Naive thymus-derived CD4-positive, alpha-beta T cell (primary cell): ENCODE measurements at regions not wholly inside any gene's neighbourhood (a gene's known extent, or its start where the extent isn't known, plus 50 kb on each side); places are given as distances from the start of the nearest gene placed in this dataset.

ENCODE experiments used
- ATAC-seq: fragments of 150-1000 bp; cut with Tn5 transposase; 2 replicates; pipeline ENCODE4 v1.10.0; 2021; ENCODE audit warnings: mild to moderate bottlenecking, moderate library complexity
- CTCF ChIA-PET: fragments of 350-600 bp; sonication (Branson Sonifier 250); formaldehyde crosslinking; loops from one replicate; lab custom pipeline; 2021; ENCODE audit warnings: antibody characterized with exemption; lab: Charles Lee
- POLR2A ChIA-PET: fragments of 350-600 bp; sonication (Branson Sonifier 250); formaldehyde crosslinking; loops from one replicate; lab custom pipeline; 2021; ENCODE audit warnings: antibody characterized with exemption, inconsistent platforms; lab: Charles Lee
- DNase-seq, 9 donors: peaks; one replicate each; pipeline versions ENCODE4 v3.0.0 to v3.0.0-alpha.2; 2020 to 2022; ENCODE audit warnings: mixed read lengths in 1 of 9
- H3K27ac ChIP-seq: one replicate; pipeline ENCODE4 v1.7.0; 2013; ENCODE audit warnings: mild to moderate bottlenecking, low read depth, low read length, moderate library complexity
- H3K27me3 ChIP-seq, 2 donors: one replicate each; pipeline ENCODE4 v1.7.0; 2013; ENCODE audit warnings: low read length in 2 of 2, mild to moderate bottlenecking in 2 of 2, moderate library complexity in 2 of 2; ENCODE audit not compliant: control insufficient read depth in 2 of 2, insufficient read depth in 2 of 2
- H3K36me3 ChIP-seq, 3 experiments: 1 replicate in 2 of 3; 2 replicates in 1 of 3; pipeline ENCODE4 v1.7.0; 2013; ENCODE audit warnings: low read length in 3 of 3, mild to moderate bottlenecking in 3 of 3, moderate library complexity in 1 of 3; ENCODE audit not compliant: insufficient read depth in 3 of 3, control insufficient read depth in 2 of 3
- H3K4me1 ChIP-seq, 2 donors: one replicate each; pipeline ENCODE4 v1.7.0; 2013; ENCODE audit warnings: low read length in 2 of 2, mild to moderate bottlenecking in 2 of 2, moderate library complexity in 1 of 2; ENCODE audit not compliant: control insufficient read depth in 2 of 2, insufficient read depth in 2 of 2
- H3K4me3 ChIP-seq: 2 replicates; pipeline ENCODE4 v1.7.0; 2013; ENCODE audit warnings: mild to moderate bottlenecking, low read length
- H3K9me3 ChIP-seq, 3 experiments: 1 replicate in 2 of 3; 2 replicates in 1 of 3; pipeline ENCODE4 v1.7.0; 2013; ENCODE audit warnings: low read length in 3 of 3; ENCODE audit not compliant: control insufficient read depth in 2 of 3
- H3K27ac Mint-ChIP-seq, 9 donors: one replicate each; pipeline ENCODE4 v1.8.0; 2020 to 2022; ENCODE audit warnings: mixed read lengths in 9 of 9, mild to moderate bottlenecking in 8 of 9, moderate library complexity in 5 of 9, inconsistent platforms in 2 of 9
- H3K27me3 Mint-ChIP-seq, 5 donors: one replicate each; pipeline ENCODE4 v1.8.0; 2021 to 2022; ENCODE audit warnings: mixed read lengths in 5 of 5, mild to moderate bottlenecking in 1 of 5
- H3K36me3 Mint-ChIP-seq, 5 donors: one replicate each; pipeline ENCODE4 v1.8.0; 2020 to 2022; ENCODE audit warnings: mixed read lengths in 5 of 5, mild to moderate bottlenecking in 3 of 5, inconsistent platforms in 1 of 5
- H3K4me1 Mint-ChIP-seq, 7 donors: one replicate each; pipeline ENCODE4 v1.8.0; 2020 to 2022; ENCODE audit warnings: mixed read lengths in 7 of 7, mild to moderate bottlenecking in 3 of 7, inconsistent platforms in 1 of 7
- H3K4me3 Mint-ChIP-seq, 10 donors: one replicate each; pipeline ENCODE4 v1.8.0; 2020 to 2022; ENCODE audit warnings: mild to moderate bottlenecking in 10 of 10, mixed read lengths in 10 of 10, moderate library complexity in 6 of 10, inconsistent platforms in 2 of 10
- H3K9me3 Mint-ChIP-seq, 11 donors: one replicate each; pipeline ENCODE4 v1.8.0; 2020 to 2022; ENCODE audit warnings: mixed read lengths in 11 of 11, mild to moderate bottlenecking in 4 of 11, inconsistent platforms in 1 of 11, moderate library complexity in 1 of 11
- intact Hi-C, 2 donors: fragments of 100-400 bp; cut with micrococcal nuclease; formaldehyde crosslinking; loops; one replicate each; pipeline ENCODE4 v1.15.1; 2023

DNA sequence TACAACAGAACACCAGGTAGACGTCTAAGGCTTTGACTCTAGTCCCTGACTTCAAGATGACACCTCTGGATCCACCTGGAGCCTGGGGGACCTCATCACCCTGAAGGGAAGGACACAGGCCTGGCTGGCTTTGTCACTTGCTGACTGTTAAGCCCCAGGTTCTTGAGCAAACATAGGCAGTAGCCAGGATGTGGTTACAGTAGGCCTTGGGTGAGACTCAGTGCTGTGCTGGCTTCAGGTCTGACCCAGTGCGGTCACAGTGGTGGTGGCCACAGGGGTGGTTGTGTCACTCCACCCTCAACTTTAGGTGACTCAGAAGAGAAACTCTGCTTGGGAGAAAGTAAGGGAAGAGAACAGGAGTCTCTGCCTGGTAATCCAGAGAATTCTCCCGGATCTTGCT lies 497.8 kb downstream of the UQCRFS1 start:
- Mint-ChIP-seq H3K27me3 (peaks cover 0 to 29% (median 5%) of the 10 kb centered on the region in 5 donors), H3K4me3 (no peak overlapping the region), H3K4me1 (peaks cover 0 to 6% (median 0%) of the 10 kb centered on the region in 7 donors), H3K36me3 (no peaks in the 10 kb centered on the region), H3K27ac (no peak overlapping the region), H3K9me3 (peaks cover 0 to 2% (median 0%) of the 10 kb centered on the region in 11 donors)
- H3K4me3 ChIP-seq = no peak overlapping the region
- intact Hi-C loops = loop anchor here in 1 of 2 donors (10.0 kb wide), 1 partner anchor 390 kb away; no protein-coding TSS in a partner anchor
- H3K36me3 ChIP-seq = no peaks in the 10 kb centered on the region
- no peaks in the 10 kb centered on the region for H3K9me3 ChIP-seq
- no peaks in the 10 kb centered on the region for H3K27me3 ChIP-seq
- CTCF ChIA-PET = no interaction called here
- ATAC-seq (no peak), DNase-seq (no peak)
- no peaks in the 10 kb centered on the region for H3K4me1 ChIP-seq
- H3K27ac ChIP-seq = no peak overlapping the region
- POLR2A ChIA-PET = no interaction called here

DNA sequence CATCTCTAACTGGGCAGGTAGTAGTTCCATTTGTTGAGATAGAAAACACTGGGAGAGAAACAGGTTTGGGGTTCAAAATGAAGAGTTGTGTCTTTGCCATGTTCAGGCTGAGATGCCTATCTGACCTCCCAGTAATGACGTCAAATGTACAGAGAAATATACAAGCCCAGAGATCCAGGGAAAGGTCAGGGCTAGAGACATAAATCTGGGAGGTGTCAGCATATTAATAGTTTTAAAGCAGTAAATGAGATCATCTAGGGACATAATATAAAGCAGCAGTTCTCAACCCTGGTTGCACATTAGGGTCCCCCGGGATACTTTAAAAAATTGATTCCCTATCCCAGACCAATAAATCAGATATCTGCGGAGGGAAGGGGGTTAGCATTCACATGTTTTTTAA lies 501.5 kb downstream of the UQCRFS1 start:
- ChIA-PET CTCF (interaction anchor here (0.8 to 1.1 kb wide), 2 partner anchors 10 to 13 kb away, joined by 3 to 4 read pairs; no protein-coding TSS in a partner anchor), POLR2A (no interaction called here)
- no peak for DNase-seq
- no peak overlapping the region for H3K27ac ChIP-seq
- intact Hi-C loops = loop anchor here in 1 of 2 donors (2.0 to 10.0 kb wide), 3 partner anchors 387 to 745 kb away; no protein-coding TSS in a partner anchor
- Mint-ChIP-seq H3K27ac (no peak overlapping the region), H3K36me3 (no peaks in the 10 kb centered on the region), H3K4me1 (peaks cover 0 to 6% (median 0%) of the 10 kb centered on the region in 7 donors), H3K27me3 (peaks cover 0 to 32% (median 5%) of the 10 kb centered on the region in 5 donors), H3K4me3 (no peak overlapping the region), H3K9me3 (no peaks in the 10 kb centered on the region)
- H3K27me3 ChIP-seq = no peaks in the 10 kb centered on the region
- H3K36me3 ChIP-seq = no peaks in the 10 kb centered on the region
- no peaks in the 10 kb centered on the region for H3K9me3 ChIP-seq
- no peak for ATAC-seq
- no peaks in the 10 kb centered on the region for H3K4me1 ChIP-seq
- H3K4me3 ChIP-seq = no peak overlapping the region

DNA sequence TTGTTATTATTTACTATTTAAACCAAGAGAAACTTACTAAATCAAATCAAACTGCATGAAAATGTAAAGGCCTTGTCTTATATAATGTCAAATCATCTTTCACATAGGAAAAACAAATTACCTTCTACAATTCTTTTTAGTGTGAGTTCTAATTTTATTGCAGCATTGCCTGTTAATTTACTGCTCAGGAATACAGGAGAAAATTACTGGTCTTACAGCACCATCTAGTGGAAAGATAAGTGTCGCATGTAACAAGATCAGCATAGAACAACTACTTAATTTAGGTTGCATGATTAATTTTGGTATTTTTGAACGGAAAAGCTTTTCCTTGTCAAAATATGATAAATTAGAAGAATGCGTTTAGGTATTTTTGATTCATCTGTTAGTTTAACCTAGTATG lies 502.7 kb downstream of the UQCRFS1 start:
- no peaks in the 10 kb centered on the region for H3K27me3 ChIP-seq
- ATAC-seq (no peak), DNase-seq (peak in 6 of 9 donors; percentile 32 to 58 (median 42))
- Mint-ChIP-seq H3K4me3 (no peak overlapping the region), H3K27me3 (peaks cover 0 to 25% (median 5%) of the 10 kb centered on the region in 5 donors), H3K36me3 (no peaks in the 10 kb centered on the region), H3K9me3 (no peaks in the 10 kb centered on the region), H3K4me1 (peaks cover 0 to 2% (median 0%) of the 10 kb centered on the region in 7 donors), H3K27ac (no peak overlapping the region)
- H3K27ac ChIP-seq = no peak overlapping the region
- no peaks in the 10 kb centered on the region for H3K36me3 ChIP-seq
- H3K9me3 ChIP-seq = no peaks in the 10 kb centered on the region
- POLR2A ChIA-PET = no interaction called here
- CTCF ChIA-PET = no interaction called here
- H3K4me1 ChIP-seq = no peaks in the 10 kb centered on the region
- intact Hi-C loops = loop anchor here in 1 of 2 donors (1.0 to 10.0 kb wide), 5 partner anchors 244 to 743 kb away; no protein-coding TSS in a partner anchor
- H3K4me3 ChIP-seq = no peak overlapping the region

DNA sequence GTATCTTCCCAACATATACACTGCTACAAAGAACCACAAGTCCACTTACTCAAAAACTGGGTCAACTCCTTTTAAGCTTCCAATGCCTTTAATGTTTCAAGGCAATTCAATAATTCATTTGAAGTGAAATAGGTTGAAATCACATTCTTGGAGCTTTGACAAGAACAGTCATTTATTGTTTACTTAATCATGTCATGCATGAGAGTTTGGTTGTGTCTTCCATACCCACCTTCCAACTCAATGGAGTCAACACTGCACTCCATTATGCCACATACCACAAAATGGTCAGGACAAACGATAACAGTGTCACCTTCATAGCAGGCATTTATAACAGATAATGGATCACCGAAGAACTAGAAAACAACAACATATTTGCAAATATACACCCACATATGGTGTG lies 506.3 kb downstream of the UQCRFS1 start:
- Mint-ChIP-seq H3K27me3 (peaks cover 0 to 5% (median 0%) of the 10 kb centered on the region in 5 donors), H3K4me3 (no peak overlapping the region), H3K4me1 (no peaks in the 10 kb centered on the region), H3K36me3 (no peaks in the 10 kb centered on the region), H3K27ac (no peak overlapping the region), H3K9me3 (no peaks in the 10 kb centered on the region)
- DNase-seq (no peak), ATAC-seq (no peak)
- H3K4me1 ChIP-seq = no peaks in the 10 kb centered on the region
- no peaks in the 10 kb centered on the region for H3K9me3 ChIP-seq
- H3K27me3 ChIP-seq = no peaks in the 10 kb centered on the region
- H3K4me3 ChIP-seq = no peak overlapping the region
- intact Hi-C loops = no loop called here
- no peaks in the 10 kb centered on the region for H3K36me3 ChIP-seq
- H3K27ac ChIP-seq = no peak overlapping the region
- ChIA-PET CTCF (interaction anchor here (0.6 kb wide), 1 partner anchor 34 kb away, joined by 3 read pairs; no protein-coding TSS in a partner anchor), POLR2A (no interaction called here)

DNA sequence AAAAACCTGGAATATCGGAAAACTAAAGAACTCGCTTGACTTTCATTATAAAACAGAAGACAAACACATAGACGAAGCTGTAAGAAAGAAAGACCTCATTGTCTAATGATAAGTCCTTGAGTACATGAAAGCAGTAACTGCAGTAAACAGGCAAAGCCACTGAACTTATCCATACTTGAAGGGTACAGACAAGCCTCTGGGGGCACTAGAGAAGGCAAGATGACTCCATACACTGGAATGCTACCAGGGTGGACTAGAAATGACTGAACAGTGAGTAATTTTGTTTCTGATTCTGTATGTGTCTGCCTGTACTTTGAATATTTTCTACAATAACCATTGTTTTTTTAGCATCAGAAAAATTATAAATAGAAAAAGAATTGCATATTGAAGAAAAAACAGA lies 507.9 kb downstream of the UQCRFS1 start:
- H3K36me3 ChIP-seq = no peaks in the 10 kb centered on the region
- no peak for ATAC-seq
- H3K27me3 ChIP-seq = no peaks in the 10 kb centered on the region
- H3K36me3 Mint-ChIP-seq = no peaks in the 10 kb centered on the region
- POLR2A ChIA-PET = no interaction called here
- CTCF ChIA-PET = no interaction called here
- H3K4me3 ChIP-seq = no peak overlapping the region
- no peaks in the 10 kb centered on the region for H3K9me3 Mint-ChIP-seq
- H3K9me3 ChIP-seq = no peaks in the 10 kb centered on the region
- no peak for DNase-seq
- intact Hi-C loops = no loop called here
- H3K4me1 ChIP-seq = no peaks in the 10 kb centered on the region
- H3K27me3 Mint-ChIP-seq = peaks cover 0 to 4% (median 0%) of the 10 kb centered on the region in 5 donors
- H3K27ac Mint-ChIP-seq = no peak overlapping the region
- no peak overlapping the region for H3K4me3 Mint-ChIP-seq
- H3K4me1 Mint-ChIP-seq = no peaks in the 10 kb centered on the region
- H3K27ac ChIP-seq = no peak overlapping the region

DNA sequence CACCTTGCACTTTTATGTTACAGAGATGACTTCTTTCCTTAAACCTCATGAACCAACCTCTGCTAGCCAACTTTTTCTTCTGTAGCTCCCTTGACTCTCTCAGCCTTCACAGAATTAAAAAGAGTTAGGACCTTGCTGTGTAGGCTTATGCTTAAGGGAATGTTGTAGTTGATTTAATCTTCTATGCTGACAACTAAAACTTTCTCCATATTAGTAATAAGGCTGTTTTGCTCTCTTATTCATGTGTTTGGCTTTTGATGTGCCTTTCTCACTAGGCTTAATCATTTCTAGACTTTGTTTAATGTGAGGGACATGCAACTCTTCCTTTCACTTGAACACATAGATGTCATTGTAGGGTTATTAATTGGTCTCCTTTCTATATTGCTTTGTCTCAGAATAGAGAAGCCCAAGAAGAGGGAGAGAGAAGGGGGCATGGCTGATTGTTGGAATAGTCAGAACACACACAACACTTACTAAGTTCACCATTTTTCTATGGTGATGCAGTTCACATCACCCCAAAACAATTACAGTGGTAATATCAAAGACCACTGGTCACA lies 509.5 kb downstream of the UQCRFS1 start:
- H3K4me1 ChIP-seq = no peaks in the 10 kb centered on the region
- peaks cover 0 to 2% (median 0%) of the 10 kb centered on the region in 11 donors for H3K9me3 Mint-ChIP-seq
- no peak for DNase-seq
- H3K36me3 ChIP-seq = no peaks in the 10 kb centered on the region
- no peaks in the 10 kb centered on the region for H3K4me1 Mint-ChIP-seq
- peaks cover 0 to 7% (median 0%) of the 10 kb centered on the region in 5 donors for H3K27me3 Mint-ChIP-seq
- no peaks in the 10 kb centered on the region for H3K36me3 Mint-ChIP-seq
- no peak overlapping the region for H3K27ac ChIP-seq
- ATAC-seq = no peak
- ChIA-PET CTCF (no interaction called here), POLR2A (no interaction called here)
- no peak overlapping the region for H3K27ac Mint-ChIP-seq
- H3K9me3 ChIP-seq = no peaks in the 10 kb centered on the region
- no peak overlapping the region for H3K4me3 Mint-ChIP-seq
- no peak overlapping the region for H3K4me3 ChIP-seq
- intact Hi-C loops = no loop called here
- H3K27me3 ChIP-seq = no peaks in the 10 kb centered on the region

DNA sequence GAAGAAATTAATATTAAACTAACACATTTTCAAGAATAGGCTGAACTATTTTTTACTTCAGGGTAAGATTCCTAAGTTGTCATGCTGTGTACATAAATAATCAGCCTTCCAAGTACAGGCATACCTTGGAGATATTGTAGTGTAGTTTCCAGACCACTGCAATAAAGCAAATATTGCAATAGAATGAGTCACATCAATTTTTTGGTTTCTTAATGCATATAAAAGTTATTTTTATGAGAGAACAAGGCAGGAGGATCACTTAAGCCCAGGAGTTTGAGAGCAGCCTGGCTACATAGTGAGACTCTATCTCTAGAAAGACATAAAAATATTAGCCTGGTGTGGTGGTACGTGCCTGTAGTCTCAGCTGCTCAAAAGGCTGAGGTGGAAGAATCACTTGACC lies 511.5 kb downstream of the UQCRFS1 start:
- no peak overlapping the region for H3K27ac ChIP-seq
- DNase-seq = no peak
- H3K4me3 ChIP-seq = no peak overlapping the region
- H3K4me1 ChIP-seq = no peaks in the 10 kb centered on the region
- Mint-ChIP-seq H3K9me3 (peaks cover 0 to 2% (median 0%) of the 10 kb centered on the region in 11 donors), H3K4me3 (no peak overlapping the region), H3K27ac (no peak overlapping the region), H3K27me3 (peaks cover 0 to 10% (median 3%) of the 10 kb centered on the region in 5 donors), H3K4me1 (no peaks in the 10 kb centered on the region), H3K36me3 (no peaks in the 10 kb centered on the region)
- no peaks in the 10 kb centered on the region for H3K36me3 ChIP-seq
- no peaks in the 10 kb centered on the region for H3K9me3 ChIP-seq
- ATAC-seq = no peak
- ChIA-PET POLR2A (no interaction called here), CTCF (interaction anchor here (0.6 kb wide), 1 partner anchor 10 kb away, joined by 4 read pairs; no protein-coding TSS in a partner anchor)
- intact Hi-C loops = no loop called here
- H3K27me3 ChIP-seq = no peaks in the 10 kb centered on the region
